GM18909 (cell line): ENCODE measurements at regions not wholly inside any gene's neighbourhood (a gene's known extent, or its start where the extent isn't known, plus 50 kb on each side); places are given as distances from the start of the nearest gene placed in this dataset.

ENCODE experiments used
- ATAC-seq: cut with Tn5 transposase; IDR thresholded peaks from one replicate; pipeline ENCODE4 v1.9.1; 2021; ENCODE audit warnings: mild to moderate bottlenecking; ENCODE audit not compliant: unreplicated experiment, poor library complexity

GRCh38 chr10:78762086-78762630, 306.6 kb upstream of the ZMIZ1 start:
- ATAC-seq = no peak

DNA sequence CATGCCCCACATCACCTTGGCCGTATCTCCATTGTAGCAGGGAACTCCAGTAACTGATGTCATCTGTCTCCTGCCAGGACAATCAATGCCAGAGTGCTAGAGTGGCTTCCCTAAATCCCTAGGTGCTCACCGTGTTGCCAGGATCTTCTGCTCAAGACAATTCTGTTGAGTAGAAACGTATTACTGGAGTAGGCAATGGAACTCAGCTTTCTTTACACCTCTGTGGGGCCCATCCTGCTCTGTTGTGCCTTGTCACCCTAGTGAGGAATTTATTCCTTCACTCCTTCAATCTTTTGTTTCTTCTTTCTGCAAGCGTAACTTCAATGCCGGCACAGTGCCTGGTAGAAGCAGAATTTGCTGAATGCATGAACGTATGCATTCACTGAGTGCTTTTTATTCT, 305.5 kb upstream of the ZMIZ1 start:
- ATAC-seq = no peak

- peak; percentile 50 for ATAC-seq
Measured at GRCh38 chr10:78763651-78764395, 304.9 kb upstream of the ZMIZ1 start.

- ATAC-seq = no peak
Measured at GRCh38 chr10:78764436-78764835, 304.3 kb upstream of the ZMIZ1 start.

GRCh38 chr10:78764846-78765430, 303.8 kb upstream of the ZMIZ1 start:
- no peak for ATAC-seq

DNA sequence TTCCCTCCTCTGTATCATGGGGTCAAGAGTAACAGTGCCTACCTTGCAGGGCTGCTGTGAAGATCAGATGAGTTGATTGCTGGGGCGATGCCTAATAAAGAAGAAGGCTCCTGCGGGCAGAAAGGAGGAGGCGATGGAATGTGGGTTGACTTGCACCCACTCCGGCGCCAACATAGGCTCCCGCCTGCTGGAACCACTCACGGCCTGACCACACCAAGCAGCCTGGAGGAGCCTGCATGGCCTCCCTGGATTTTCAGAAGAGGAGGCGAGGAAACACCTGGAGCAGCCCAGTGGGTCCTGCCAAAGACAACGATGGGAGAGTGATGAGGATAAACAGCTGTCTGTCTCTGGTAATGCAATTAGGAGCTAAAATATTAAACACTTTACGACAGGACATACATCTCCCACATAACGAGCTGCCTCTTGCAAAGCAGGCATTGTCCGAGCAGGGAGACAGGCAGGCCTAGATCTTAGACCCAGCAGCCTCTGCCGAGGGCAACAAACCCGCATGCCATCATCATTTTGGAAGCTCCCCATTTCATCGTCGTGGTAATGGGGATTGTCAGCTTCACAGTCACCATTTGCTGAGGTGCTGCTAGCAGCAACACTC, 302.9 kb upstream of the ZMIZ1 start:
- ATAC-seq = no peak

GRCh38 chr10:78766603-78767002, 302.2 kb upstream of the ZMIZ1 start:
- no peak for ATAC-seq

GRCh38 chr10:78768041-78768835, 300.5 kb upstream of the ZMIZ1 start:
- ATAC-seq = no peak

- ATAC-seq = no peak
Measured at GRCh38 chr10:78768876-78769275, 299.9 kb upstream of the ZMIZ1 start.

DNA sequence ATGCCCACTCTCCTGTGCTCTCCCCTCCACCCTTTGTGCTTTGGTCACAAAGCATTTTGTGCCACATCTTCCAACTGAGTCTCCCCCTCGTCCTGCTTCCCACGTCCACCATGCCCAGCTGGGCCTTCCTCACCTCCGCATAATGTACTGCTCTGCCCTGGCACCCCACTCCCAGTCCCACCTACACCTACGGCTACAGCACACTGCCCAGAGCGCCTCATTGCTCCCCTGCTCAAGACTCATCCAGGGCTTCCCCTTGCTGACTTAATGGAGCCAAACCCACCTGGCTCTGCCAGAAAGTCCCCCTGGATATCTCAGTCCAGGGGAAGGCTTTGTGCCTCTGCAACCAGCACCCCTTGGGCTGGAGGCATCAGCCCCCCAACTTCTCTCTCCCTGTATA, 299.2 kb upstream of the ZMIZ1 start:
- ATAC-seq = no peak

- no peak for ATAC-seq
Measured at GRCh38 chr10:78770167-78771090, 298.3 kb upstream of the ZMIZ1 start.

GRCh38 chr10:78771260-78771659, 297.5 kb upstream of the ZMIZ1 start:
- no peak for ATAC-seq

DNA sequence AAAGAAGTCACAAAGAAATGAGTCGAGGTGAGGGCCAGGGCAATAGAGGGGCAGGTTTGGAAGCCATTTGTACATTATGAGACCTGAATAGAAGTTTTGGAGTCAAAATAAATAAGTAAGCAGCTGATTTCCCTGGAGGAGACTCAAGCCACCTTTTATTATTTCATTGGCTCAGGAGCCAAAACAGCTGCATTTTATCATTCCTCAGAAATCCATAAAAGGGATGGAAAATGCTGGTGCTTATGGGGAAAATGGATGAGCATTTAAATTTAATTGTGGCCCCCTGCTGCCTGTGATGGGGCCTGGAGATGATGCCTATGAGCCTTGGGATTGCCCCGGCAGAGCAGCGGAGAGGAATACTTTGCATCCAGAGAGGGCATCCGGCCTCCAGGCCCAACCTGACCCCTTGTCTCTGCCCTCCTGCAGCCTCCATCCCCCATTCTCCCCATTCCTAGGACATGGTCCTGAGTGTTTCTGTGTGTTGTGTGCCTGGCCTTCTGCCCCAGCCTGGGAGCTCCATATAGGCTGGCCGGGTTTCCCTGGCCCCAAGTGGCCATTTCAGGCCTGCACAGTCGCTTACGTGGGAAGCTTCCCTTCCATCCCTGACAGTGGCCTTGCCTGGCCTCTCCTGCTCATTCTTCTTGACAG, 296.8 kb upstream of the ZMIZ1 start:
- ATAC-seq = no peak

GRCh38 chr10:78772486-78772885, 296.3 kb upstream of the ZMIZ1 start:
- ATAC-seq = no peak

DNA sequence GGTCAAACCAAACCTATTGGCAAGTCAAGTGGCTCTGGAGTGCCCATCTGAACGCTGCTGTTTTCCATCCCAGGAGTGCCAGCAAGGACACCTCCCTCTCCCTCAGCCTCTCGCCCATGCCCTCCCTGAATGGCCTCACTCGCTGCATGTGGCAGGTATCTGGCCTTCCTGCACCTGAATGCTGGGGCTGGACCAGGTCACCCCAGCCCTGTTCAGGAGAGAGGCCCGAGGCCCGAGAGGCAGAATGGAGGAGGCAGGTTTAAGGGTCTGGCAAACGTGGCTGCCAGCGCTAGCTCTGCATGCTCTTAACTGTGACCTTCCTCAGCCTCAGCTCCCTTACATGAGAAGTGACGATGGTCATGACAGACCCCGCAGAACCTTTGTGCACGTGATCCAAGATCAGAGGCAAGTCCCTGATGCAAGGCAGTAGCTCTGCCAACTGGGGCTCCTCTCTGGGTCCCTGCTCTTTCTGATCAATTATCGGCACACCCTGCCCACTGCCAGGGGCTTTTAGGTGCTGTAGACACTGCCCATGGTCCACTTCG, 295.7 kb upstream of the ZMIZ1 start:
- ATAC-seq = no peak

DNA sequence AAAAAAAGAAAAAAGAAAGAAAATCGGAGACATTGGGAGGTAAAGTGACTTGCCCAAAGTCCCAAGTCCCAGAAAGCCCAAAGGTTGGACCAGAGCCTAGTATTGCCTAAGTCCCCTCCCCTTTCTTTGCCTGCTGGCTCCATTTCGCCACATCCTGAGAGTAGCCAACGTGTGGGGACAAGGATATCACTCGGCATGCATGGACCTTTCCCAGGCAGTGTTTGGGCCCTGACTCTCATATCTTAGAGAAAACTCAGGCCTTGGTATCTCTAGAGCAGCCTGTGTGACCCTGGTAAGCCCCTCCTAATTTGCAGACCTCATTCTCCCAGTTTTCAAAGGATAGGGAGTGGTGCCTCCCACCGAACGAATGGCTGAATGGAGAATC, 294.2 kb upstream of the ZMIZ1 start:
- ATAC-seq = no peak

- ATAC-seq = no peak
Measured at GRCh38 chr10:78774999-78775711, 293.6 kb upstream of the ZMIZ1 start.

DNA sequence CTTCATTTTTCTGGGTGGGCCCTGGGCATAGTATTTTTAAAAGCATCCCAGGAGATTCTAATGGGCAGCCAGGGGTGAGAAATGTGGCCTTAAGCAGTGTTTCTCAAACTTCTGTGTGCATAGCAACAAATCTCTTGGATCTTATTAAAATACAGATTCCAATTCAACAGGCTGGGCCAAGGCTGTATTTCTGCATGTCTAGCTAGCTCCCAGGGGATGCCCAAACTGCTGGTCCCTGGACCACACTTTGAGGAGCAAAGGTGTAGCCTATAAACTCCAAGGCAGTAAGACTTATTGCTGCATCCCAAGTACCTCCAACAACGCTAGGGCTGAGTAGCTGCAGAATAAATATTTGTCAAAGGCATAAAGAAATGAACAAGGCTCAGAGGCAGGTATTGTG, 292.9 kb upstream of the ZMIZ1 start:
- ATAC-seq = no peak
